ENCODE measurements at regions not wholly inside any gene's neighbourhood (a gene's known extent, or its start where the extent isn't known, plus 50 kb on each side); places are given as distances from the start of the nearest gene placed in this dataset.

GRCh38 chr5:175308701-175309100 is 135.3 kb downstream of the DRD1 start:
- no peak for ATAC-seq (replicated peaks in 6 of 8)
- in situ Hi-C loops (cut with MboI; ENCODE audit: low pct_unique_long_range_greater_than_20kb in 2 of 9, low sequenced_read_pairs in 9 of 9, unreplicated experiment in 9 of 9): no loop called here
- Histone ChIP-seq H3K27ac (no peak overlapping the region), H3K4me3 (no peak overlapping the region), H3K4me1 (replicated peaks in 1 of 2) (no peaks in the 10 kb centered on the region)
- WGBS, 10 experiments: 27 to 78% (median 49%) methylated on average over 3 to 5 of the region's 5 CpGs; no CpG with 5 or more reads in 1 of the 10 experiments

- no peak overlapping the region for H3K4me3 ChIP-seq
- WGBS, 10 experiments: 31 to 92% (median 75%) methylated on average over 1 to 2 of the region's 2 CpGs; no CpG with 5 or more reads in 1 of the 10 experiments
- in situ Hi-C loops (cut with MboI; ENCODE audit: low pct_unique_long_range_greater_than_20kb in 2 of 9, low sequenced_read_pairs in 9 of 9, unreplicated experiment in 9 of 9): no loop called here
- no peak for ATAC-seq (replicated peaks in 6 of 8)
- H3K27ac ChIP-seq: no peak overlapping the region
- H3K4me1 ChIP-seq (replicated peaks in 1 of 2): no peaks in the 10 kb centered on the region
Measured at GRCh38 chr5:175306381-175306780, 137.6 kb downstream of the DRD1 start.

- Histone ChIP-seq H3K4me3 (no peak overlapping the region), H3K4me1 (replicated peaks in 1 of 2) (no peaks in the 10 kb centered on the region), H3K27ac (no peak overlapping the region)
- WGBS, 10 experiments: 18 to 90% (median 65%) methylated on average over 1 to 5 of the region's 5 CpGs
- ATAC-seq (replicated peaks in 6 of 8): no peak
- in situ Hi-C loops (cut with MboI; ENCODE audit: low pct_unique_long_range_greater_than_20kb in 2 of 9, low sequenced_read_pairs in 9 of 9, unreplicated experiment in 9 of 9): no loop called here
Measured at GRCh38 chr5:175305251-175305650, 138.7 kb downstream of the DRD1 start.

GRCh38 chr5:175290379-175290778 is 153.6 kb downstream of the DRD1 start:
- Histone ChIP-seq H3K27ac (no peak overlapping the region), H3K4me3 (no peak overlapping the region), H3K4me1 (replicated peaks in 1 of 2) (no peaks in the 10 kb centered on the region)
- in situ Hi-C loops (cut with MboI; ENCODE audit: low pct_unique_long_range_greater_than_20kb in 2 of 9, low sequenced_read_pairs in 9 of 9, unreplicated experiment in 9 of 9): no loop called here
- ATAC-seq (replicated peaks in 6 of 8): no peak
- WGBS, 10 experiments: 0 to 80% (median 60%) methylated on average over 1 to 3 of the region's 4 CpGs; no CpG with 5 or more reads in 5 of the 10 experiments

- WGBS, 10 experiments: 8 to 91% (median 74%) methylated on average over 1 to 9 of the region's 9 CpGs; no CpG with 5 or more reads in 2 of the 10 experiments
- peak in 3 of 8 experiments; percentile 63 to 83 (median 71) for ATAC-seq (replicated peaks in 6 of 8)
- in situ Hi-C loops (cut with MboI; ENCODE audit: low pct_unique_long_range_greater_than_20kb in 2 of 9, low sequenced_read_pairs in 9 of 9, unreplicated experiment in 9 of 9): no loop called here
- Histone ChIP-seq H3K4me3 (no peak overlapping the region), H3K4me1 (replicated peaks in 1 of 2) (no peaks in the 10 kb centered on the region), H3K27ac (no peak overlapping the region)
Measured at GRCh38 chr5:175288048-175288621, 155.8 kb downstream of the DRD1 start.

- Histone ChIP-seq H3K4me1 (replicated peaks in 1 of 2) (no peaks in the 10 kb centered on the region), H3K4me3 (no peak overlapping the region), H3K27ac (no peak overlapping the region)
- ATAC-seq (replicated peaks in 6 of 8): no peak
- WGBS, 10 experiments: 48 to 100% (median 77%) methylated on average over 2 to 6 of the region's 8 CpGs; no CpG with 5 or more reads in 2 of the 10 experiments
- in situ Hi-C loops (cut with MboI; ENCODE audit: low pct_unique_long_range_greater_than_20kb in 2 of 9, low sequenced_read_pairs in 9 of 9, unreplicated experiment in 9 of 9): no loop called here
Measured at GRCh38 chr5:175286981-175287380, 157.0 kb downstream of the DRD1 start.

GRCh38 chr5:175285261-175285660 is 158.7 kb downstream of the DRD1 start:
- peak in 3 of 8 experiments; percentile 32 to 83 (median 54) for ATAC-seq (replicated peaks in 6 of 8)
- in situ Hi-C loops (cut with MboI; ENCODE audit: low pct_unique_long_range_greater_than_20kb in 2 of 9, low sequenced_read_pairs in 9 of 9, unreplicated experiment in 9 of 9): no loop called here
- no peak overlapping the region for H3K4me3 ChIP-seq
- H3K27ac ChIP-seq: no peak overlapping the region
- H3K4me1 ChIP-seq (replicated peaks in 1 of 2): no peaks in the 10 kb centered on the region

GRCh38 chr5:175284806-175285205 is 159.2 kb downstream of the DRD1 start:
- ATAC-seq (replicated peaks in 6 of 8): no peak
- no peak overlapping the region for H3K4me3 ChIP-seq
- no peaks in the 10 kb centered on the region for H3K4me1 ChIP-seq (replicated peaks in 1 of 2)
- in situ Hi-C loops (cut with MboI; ENCODE audit: low pct_unique_long_range_greater_than_20kb in 2 of 9, low sequenced_read_pairs in 9 of 9, unreplicated experiment in 9 of 9): no loop called here
- 14 to 100% (median 80%) methylated on average over 1 to 2 of the region's 2 CpGs; no CpG with 5 or more reads in 1 of the 10 experiments for WGBS, 10 experiments
- no peak overlapping the region for H3K27ac ChIP-seq

- H3K4me1 ChIP-seq (replicated peaks in 1 of 2): no peaks in the 10 kb centered on the region
- no peak overlapping the region for H3K27ac ChIP-seq
- WGBS, 10 experiments: 0 to 80% (median 48%) methylated on average over 1 of the region's 1 CpG; no CpG with 5 or more reads in 4 of the 10 experiments
- no peak overlapping the region for H3K4me3 ChIP-seq
- in situ Hi-C loops (cut with MboI; ENCODE audit: low pct_unique_long_range_greater_than_20kb in 2 of 9, low sequenced_read_pairs in 9 of 9, unreplicated experiment in 9 of 9): no loop called here
- ATAC-seq (replicated peaks in 6 of 8): no peak
Measured at GRCh38 chr5:175282611-175283225, 161.3 kb downstream of the DRD1 start.

- Histone ChIP-seq H3K27ac (no peak overlapping the region), H3K4me3 (no peak overlapping the region), H3K4me1 (replicated peaks in 1 of 2) (no peaks in the 10 kb centered on the region)
- in situ Hi-C loops (cut with MboI; ENCODE audit: low pct_unique_long_range_greater_than_20kb in 2 of 9, low sequenced_read_pairs in 9 of 9, unreplicated experiment in 9 of 9): no loop called here
- 29 to 100% (median 89%) methylated on average over 1 to 2 of the region's 2 CpGs; no CpG with 5 or more reads in 1 of the 10 experiments for WGBS, 10 experiments
- ATAC-seq (replicated peaks in 6 of 8): no peak
Measured at GRCh38 chr5:175281714-175282113, 162.3 kb downstream of the DRD1 start.

GRCh38 chr5:175281257-175281656 is 162.7 kb downstream of the DRD1 start:
- in situ Hi-C loops (cut with MboI; ENCODE audit: low pct_unique_long_range_greater_than_20kb in 2 of 9, low sequenced_read_pairs in 9 of 9, unreplicated experiment in 9 of 9): no loop called here
- ATAC-seq (replicated peaks in 6 of 8): no peak
- Histone ChIP-seq H3K27ac (no peak overlapping the region), H3K4me3 (no peak overlapping the region), H3K4me1 (replicated peaks in 1 of 2) (no peaks in the 10 kb centered on the region)
- 33 to 93% (median 65%) methylated on average over 1 to 4 of the region's 4 CpGs; no CpG with 5 or more reads in 3 of the 10 experiments for WGBS, 10 experiments

- in situ Hi-C loops (cut with MboI; ENCODE audit: low pct_unique_long_range_greater_than_20kb in 2 of 9, low sequenced_read_pairs in 9 of 9, unreplicated experiment in 9 of 9): no loop called here
- WGBS, 10 experiments: 0 to 100% (median 46%) methylated on average over 1 to 3 of the region's 3 CpGs; no CpG with 5 or more reads in 4 of the 10 experiments
- no peak overlapping the region for H3K4me3 ChIP-seq
- H3K4me1 ChIP-seq (replicated peaks in 1 of 2): peaks cover 0 to 8% of the 10 kb centered on the region in 2 donors
- no peak overlapping the region for H3K27ac ChIP-seq
- no peak for ATAC-seq (replicated peaks in 6 of 8)
Measured at GRCh38 chr5:175279506-175279905, 164.5 kb downstream of the DRD1 start.

GRCh38 chr5:175275748-175276147 is 168.2 kb downstream of the DRD1 start:
- WGBS, 10 experiments: 27 to 94% (median 79%) methylated on average over 2 to 5 of the region's 5 CpGs
- H3K27ac ChIP-seq: no peak overlapping the region
- ATAC-seq (replicated peaks in 6 of 8): no peak
- in situ Hi-C loops (cut with MboI; ENCODE audit: low pct_unique_long_range_greater_than_20kb in 2 of 9, low sequenced_read_pairs in 9 of 9, unreplicated experiment in 9 of 9): no loop called here
- H3K4me3 ChIP-seq: no peak overlapping the region
- peaks cover 0 to 11% of the 10 kb centered on the region in 2 donors for H3K4me1 ChIP-seq (replicated peaks in 1 of 2)

GRCh38 chr5:175275097-175275496 is 168.9 kb downstream of the DRD1 start:
- WGBS, 10 experiments: 60 to 80% (median 63%) methylated on average over 1 to 4 of the region's 4 CpGs; no CpG with 5 or more reads in 4 of the 10 experiments
- ATAC-seq (replicated peaks in 6 of 8): peak in 1 of 8 experiments; percentile 6
- no peak overlapping the region for H3K4me3 ChIP-seq
- peaks cover 0 to 11% of the 10 kb centered on the region in 2 donors for H3K4me1 ChIP-seq (replicated peaks in 1 of 2)
- in situ Hi-C loops (cut with MboI; ENCODE audit: low pct_unique_long_range_greater_than_20kb in 2 of 9, low sequenced_read_pairs in 9 of 9, unreplicated experiment in 9 of 9): no loop called here
- H3K27ac ChIP-seq: no peak overlapping the region

All from motor neuron (in vitro differentiated cells).